Embryonic facial prominence (tissue), 1 donor: ENCODE measurements at regions not wholly inside any gene's neighbourhood (a gene's known extent, or its start where the extent isn't known, plus 50 kb on each side); places are given as distances from the start of the nearest gene placed in this dataset.

ENCODE experiments used
- DNase-seq: peaks from one replicate; pipeline ENCODE4 v3.0.0-alpha.2; 2016; ENCODE audit errors: extremely low spot score

GRCh38 chr5:43940562-43940961 is 337.6 kb downstream of the NNT start:
- DNase-seq = no peak

GRCh38 chr5:43926923-43927322 is 323.9 kb downstream of the NNT start:
- DNase-seq = no peak

DNA sequence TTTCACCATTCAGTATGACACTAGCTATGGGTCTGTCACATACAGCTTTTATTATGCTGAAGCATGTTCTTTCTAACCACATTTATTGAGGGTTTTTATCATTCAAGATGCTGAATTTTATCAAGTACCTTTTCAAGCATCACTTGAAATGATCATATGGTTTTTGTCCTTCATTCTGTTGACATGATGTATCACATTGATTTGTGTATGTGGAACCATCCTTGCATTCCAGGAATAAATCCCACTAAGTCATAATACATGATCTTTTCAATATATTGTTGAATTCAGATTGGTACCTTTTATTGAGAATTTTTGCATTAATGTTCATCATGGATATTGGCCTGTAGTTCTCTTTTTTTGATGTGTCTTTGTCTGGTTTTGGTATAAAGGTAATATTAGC is 317.4 kb downstream of the NNT start:
- DNase-seq = no peak

DNA sequence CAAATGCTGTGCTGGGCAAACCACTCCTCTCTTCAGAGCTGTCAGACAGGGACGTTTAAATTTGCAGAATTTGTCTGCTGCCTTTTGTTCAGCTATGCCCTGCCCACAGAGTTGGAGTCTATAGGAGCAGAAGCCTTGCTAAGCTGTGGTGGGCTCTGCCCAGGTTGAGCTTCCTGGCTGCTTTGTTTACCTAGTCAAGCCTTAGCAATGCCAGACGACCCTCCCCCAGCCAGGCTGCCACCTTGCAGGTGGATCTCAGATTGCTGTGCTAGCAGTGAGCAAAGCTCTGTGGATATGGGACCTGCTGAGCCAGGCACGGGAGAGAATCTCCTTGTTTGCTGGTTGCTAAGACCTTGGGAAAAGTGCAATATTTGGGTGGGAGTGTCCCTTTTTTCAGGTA is 314.9 kb downstream of the NNT start:
- no peak for DNase-seq

GRCh38 chr5:43903129-43903528 is 300.1 kb downstream of the NNT start:
- DNase-seq = no peak

DNA sequence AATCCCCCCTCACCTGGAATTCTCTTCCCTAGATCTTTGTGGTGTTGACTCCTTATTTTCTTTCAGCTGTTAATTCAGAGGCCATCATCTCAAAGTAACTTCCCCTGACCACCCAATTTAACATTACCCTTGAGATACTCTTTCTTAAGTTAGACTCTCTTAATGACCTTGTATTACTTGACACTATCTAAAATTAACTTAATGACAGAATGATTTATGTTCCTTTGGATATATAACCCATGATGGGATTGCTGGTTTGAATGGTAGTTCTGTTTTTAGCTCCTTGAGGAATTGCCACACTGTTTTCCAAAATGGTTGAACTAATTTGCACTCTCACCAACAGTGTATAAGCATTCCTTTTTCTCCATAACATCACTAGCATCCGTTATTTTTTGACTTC is 298.0 kb downstream of the NNT start:
- no peak for DNase-seq

GRCh38 chr5:43895876-43896275 is 292.9 kb downstream of the NNT start:
- no peak for DNase-seq

DNA sequence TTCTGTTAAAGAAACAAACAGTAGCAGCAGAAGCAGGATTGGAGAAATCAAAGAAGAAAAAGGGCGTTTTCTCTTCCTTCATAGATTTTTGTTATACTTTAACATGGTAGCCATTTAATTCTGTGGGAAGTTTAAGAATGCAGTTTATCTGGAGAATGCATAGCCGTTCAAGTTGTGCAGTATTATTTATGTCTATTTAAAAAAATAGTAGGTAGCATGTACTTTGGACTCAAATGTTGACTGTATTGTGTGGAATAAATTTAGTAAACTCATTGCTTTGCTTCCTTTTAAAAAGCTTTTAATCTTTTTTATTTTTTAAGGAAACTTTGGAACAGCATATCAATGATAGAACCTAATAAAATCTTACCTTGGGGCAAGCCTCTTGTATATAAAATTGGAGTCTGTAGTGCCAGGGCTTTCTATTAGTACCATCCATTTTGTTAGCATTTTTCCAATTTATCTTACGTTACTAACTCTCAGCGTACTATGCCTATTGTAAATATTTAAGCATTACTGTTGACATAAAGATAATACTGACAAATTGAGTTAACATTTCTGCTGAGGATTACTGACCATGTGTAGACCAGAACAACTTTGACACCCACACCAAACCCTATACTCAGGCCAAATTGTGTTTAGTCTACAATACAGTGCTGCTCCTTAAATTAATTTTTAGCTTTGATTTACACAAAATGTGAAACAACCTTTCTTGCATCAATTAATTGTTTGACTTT is 291.1 kb downstream of the NNT start:
- DNase-seq = no peak

- no peak for DNase-seq
These were observed 288.1 kb downstream of the NNT start for GRCh38 chr5:43891112-43891511.

DNA sequence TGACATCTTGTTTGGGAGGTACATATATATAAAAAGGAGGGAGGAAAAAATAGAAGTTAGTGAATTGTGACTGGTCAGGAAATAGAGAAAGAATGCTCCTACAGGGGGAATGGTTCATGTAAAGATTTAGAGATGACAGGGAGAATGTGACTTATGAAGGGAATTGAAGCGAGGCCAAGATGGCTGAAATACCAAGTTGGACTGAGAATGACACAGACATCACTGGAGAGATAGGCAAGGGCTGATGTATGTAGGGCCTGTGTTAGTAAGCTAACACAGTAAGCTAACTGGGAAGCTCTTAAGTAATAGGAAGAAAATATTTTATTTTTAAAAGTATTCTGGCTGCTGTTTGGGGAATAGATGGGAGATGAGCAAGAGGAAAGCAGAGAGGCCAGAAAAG is 286.3 kb downstream of the NNT start:
- no peak for DNase-seq

DNA sequence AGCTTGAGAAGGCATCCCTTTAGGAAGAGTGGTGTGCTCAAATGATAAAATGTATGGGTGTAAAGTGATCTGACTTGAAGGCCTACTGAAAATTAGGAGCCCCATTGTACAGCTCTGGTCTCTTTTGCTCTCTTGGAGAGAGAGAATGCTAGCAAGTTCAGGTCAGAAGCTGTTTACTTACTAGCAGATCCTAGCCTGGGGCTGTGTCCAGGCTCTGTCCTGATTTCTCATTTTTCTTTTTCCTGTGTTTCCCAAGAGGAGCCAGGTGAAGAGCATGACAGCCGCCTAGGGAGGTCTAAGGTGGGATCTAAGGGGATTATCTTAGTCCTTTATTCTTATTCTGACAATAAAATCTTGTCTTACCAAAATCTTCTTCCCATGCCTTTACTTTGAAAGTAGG is 272.8 kb downstream of the NNT start:
- DNase-seq = no peak

- DNase-seq = no peak
These were observed 271.8 kb downstream of the NNT start for GRCh38 chr5:43874772-43875171.

DNA sequence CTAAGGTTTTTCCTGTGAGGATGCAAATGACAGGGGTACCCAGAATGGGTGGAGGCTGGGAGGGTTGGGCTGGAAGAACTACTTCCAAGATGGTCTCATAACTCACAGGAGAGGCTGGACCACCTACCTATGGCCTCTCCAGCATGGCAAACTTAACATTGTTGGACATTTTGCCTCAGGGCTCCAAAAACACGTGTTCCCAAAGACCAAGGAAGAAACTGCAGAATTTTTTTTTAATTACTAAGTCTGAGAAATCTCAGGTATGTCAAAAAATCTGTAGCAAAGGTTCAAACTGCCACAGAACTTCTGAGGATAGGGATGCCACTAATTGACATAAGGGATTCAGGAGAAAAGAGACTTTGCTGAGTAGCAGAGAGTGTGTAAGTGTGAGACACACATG is 270.8 kb downstream of the NNT start:
- no peak for DNase-seq

GRCh38 chr5:43859309-43859708 is 256.3 kb downstream of the NNT start:
- DNase-seq = no peak

GRCh38 chr5:43855452-43855851 is 252.5 kb downstream of the NNT start:
- no peak for DNase-seq

DNA sequence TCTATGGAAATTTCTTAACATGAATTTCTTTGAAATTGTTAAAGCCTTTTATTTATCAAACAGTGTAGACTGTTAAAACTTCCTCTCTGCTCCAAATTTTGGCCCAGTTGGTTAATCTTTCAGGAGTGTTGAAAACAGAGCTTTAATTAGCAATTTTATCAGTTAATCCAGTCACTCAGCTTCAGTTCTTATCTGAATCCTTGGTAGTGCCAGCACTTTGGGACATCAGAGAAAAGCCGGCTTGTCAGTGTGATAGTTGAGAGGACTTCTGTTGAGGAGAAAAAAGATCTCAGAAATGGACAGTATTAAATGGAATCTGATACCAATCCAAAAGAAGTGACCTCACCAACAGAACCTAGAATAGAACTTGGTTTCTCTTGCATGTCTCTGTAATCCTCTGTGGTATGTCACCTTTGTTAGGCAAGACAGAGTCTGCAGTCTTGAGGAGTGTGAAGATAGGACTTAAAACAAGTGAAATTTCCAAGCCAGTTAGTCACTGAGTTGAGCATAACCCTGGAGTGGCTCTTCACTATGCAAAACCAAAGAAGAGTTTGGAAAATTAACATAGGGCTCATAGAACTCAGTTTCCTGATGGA is 251.8 kb downstream of the NNT start:
- DNase-seq = no peak

DNA sequence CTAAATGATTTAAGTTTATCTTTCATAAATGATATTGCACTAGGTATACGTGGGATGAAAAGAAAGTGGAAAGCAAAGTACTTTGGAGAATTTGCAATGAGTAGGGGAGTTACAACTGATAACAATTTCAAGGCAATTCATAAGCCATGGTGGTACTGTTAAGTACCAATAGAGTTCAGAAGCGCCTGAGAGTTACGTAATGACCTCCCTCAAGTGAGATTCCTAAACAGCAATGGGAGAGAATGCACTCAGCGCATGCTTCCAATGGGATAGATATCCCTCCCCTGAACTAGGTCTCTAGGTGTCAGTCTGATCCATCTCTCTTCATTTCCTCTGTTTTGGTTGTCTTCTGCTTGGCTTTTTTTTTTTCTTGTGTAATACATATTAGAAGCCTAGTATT is 249.3 kb downstream of the NNT start:
- no peak for DNase-seq

DNA sequence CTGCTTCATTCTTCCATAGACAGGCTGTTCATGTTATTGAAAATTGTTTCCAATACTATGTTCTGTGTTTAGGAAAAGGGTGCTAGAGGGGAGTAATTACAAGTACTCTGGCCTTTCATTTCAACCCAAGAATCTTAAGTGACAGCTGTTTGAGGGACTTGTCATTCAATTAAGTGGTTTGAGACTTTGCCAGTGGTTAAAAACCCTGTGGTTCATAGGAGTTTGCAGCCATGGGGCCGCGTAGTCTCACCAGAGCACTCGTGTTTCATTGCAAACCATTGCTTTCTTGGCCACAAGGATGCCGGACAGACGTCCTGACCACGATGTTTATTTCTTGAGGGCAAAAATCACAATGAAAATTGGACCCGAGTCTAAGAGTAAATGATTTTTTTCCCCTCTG is 248.8 kb downstream of the NNT start:
- no peak for DNase-seq

- no peak for DNase-seq
These were observed 237.6 kb downstream of the NNT start for GRCh38 chr5:43840424-43841125.

GRCh38 chr5:43839218-43839617 is 236.2 kb downstream of the NNT start:
- no peak for DNase-seq

GRCh38 chr5:43837996-43838395 is 235.0 kb downstream of the NNT start:
- no peak for DNase-seq

DNA sequence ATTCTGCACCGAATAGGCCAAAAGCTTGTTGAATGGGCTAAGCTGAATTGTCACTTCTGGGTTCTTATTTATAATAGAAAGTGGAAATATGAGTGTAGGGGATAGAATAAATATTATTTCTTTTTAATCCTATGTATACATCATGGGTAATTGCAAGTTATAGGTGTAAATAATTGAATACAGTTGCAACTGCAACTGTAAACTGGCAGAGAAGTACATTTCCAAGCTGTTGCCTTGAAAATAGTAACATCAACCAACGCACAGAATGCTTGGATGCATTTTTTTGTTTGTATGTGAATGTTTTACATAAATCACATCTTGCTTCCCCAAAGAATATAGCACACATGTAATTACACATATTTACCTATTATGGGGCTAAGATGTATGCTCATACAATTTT is 234.1 kb downstream of the NNT start:
- DNase-seq = no peak

- DNase-seq = no peak
These were observed 231.0 kb downstream of the NNT start for GRCh38 chr5:43833961-43834360.
